RKO (cell line): ENCODE measurements at regions not wholly inside any gene's neighbourhood (a gene's known extent, or its start where the extent isn't known, plus 50 kb on each side); places are given as distances from the start of the nearest gene placed in this dataset.
"Not testable (repeated sequence)": the region's sequence is repeated elsewhere in the genome, so short reads cannot be mapped to it uniquely, and the experiment has no call there.

Experiments used
- DNase-seq: peaks from one replicate; pipeline ENCODE4 v3.0.0-alpha.2; 2016; ENCODE audit warnings: low spot score

- DNase-seq = no peak
Observed at GRCh38 chr3:110946810-110947209, 124.8 kb upstream of the NECTIN3 start.

DNA sequence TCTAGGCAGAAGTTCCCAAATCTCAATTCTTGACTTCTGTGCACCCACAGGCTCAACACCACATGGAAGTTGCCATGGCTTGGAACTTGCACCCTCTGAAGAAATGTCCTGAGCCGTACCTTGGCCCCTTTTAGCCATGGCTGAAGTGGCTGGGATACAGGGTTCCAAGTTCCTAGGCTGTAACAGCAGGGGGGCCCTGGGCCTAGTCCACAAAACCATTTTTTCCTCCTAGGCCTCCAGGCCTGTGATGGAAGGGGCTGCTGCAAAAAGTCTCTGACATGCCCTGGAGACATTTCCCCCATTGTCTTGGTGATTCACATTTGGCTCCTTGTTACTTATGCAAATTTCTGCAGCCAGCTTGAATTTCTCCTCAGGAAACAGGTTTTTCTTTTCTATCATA, 122.4 kb upstream of the NECTIN3 start:
- not testable (repeated sequence) for DNase-seq

DNA sequence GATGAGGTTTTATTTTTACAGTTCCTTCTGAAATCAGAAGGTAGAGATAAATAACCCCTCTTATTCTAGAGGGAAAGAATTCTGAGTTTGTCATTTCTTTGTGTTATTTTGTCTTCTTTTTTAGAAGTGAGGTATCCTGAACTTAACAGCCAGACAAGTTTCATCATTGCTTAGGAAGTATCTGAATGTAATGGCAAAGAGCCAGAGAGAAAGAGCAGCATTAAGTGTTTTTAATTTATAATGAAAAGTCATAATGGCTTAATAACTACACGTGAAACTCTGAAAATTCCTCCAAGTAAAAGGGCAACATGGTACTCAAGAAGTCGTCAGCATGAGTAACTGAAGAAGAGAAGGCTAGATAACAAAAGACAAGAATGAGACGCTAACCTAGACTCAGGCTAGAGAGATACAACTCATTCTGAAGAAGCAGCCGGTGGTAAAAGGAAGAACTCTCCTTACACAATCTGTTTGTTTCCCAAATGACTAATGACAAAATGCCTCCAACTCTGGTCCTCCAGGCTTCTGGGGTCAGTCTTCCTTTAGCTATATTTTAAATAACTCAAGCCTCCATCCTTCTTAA, 116.2 kb upstream of the NECTIN3 start:
- no peak for DNase-seq

DNA sequence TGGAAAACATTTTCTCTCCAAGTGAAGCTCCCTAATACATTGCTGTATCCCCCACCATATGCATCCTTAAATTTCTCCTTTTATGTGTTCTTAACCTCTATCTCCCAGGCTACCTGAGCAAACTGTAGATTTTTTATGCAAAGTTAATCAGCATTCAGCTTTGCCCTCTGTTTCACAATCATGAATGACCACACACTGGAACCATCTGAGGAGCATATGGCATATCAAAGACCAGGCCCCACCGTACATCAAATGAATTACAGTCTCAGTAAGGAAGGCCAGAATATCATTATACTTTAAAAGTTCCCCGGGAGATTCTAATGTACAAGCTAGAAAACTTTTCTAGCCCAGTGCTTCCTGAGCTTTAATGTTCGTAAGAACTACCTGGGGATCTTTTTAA, 115.5 kb upstream of the NECTIN3 start:
- DNase-seq = no peak

- no peak for DNase-seq
Observed at GRCh38 chr3:110957247-110958025, 114.2 kb upstream of the NECTIN3 start.

DNA sequence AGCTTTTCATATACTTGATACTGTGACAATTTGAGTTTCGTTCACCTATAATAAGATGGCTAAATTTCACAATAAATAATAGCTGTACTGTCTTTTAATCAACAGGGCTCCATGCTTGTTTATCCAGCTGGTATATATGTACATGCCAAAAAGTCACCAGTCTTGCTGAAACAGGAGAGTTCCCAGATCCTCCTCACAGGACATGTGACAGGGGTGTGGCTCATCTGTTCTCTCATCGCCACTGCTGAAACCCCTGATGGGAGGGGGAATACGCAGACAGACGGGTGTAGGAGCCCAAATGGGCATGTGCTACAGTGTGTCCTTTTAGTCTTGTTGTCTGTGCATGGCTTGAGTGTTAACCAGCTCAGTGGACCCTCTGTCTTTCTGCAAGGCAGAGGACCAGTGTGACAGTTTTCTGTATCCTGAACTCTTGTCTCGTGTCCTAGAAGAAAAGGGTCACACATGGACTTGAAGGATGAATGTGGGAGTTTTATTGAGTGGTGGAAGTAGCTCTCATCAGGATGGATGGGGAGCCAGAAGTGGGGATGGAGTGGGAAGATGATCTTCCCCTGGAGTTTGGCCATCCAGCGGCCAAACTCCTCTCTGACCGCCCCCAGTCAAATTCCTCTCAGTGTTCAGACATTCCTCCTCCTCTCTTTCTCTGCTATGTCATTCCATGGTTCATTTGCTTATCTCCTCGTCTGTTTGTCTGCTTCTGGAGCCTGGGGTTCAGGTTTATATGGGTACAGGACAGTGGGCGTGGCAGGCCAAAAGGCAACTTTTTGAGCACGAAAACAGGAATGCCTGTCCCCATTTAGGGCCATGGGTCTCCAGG, 113.1 kb upstream of the NECTIN3 start:
- DNase-seq = no peak

DNA sequence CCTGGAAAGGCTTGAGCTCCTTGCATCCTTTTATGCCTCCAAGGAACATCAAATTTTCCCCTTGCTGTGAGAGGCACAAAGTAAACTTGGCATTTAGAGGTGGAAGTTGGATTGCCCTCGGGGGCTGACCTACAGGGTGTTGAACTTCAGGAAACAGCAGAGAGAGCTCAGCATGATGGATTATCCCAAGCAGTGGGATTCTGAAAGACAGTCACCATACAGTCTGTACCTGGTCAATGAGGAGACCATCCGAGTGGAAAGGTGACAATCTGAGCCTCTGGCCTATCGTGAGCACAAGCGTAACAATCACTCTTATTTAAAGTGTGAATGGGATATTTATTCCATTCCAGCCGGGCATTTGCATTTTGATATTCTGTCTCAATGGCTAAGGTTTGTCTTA, 105.6 kb upstream of the NECTIN3 start:
- no peak for DNase-seq

GRCh38 chr3:110966966-110967663, 104.5 kb upstream of the NECTIN3 start:
- no peak for DNase-seq

DNA sequence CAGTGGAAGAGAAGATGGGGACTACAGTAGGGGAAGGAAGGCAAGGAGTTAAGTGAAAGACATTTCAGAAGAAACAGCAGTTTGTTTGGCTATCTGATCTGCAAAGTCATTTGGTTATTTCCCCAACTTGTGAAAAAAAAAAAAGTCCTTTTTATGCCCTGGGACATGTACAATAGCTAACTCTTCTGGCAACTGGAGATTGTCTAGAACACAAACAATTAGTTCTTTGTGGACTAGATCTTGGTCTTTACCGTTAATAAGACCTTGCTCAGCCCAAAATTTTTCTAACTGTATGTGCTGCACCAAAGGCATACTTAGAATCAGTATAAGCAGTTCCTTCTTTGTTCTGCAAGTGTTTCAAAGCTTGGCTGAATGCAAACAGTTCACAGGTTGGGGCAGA, 103.5 kb upstream of the NECTIN3 start:
- DNase-seq = no peak

GRCh38 chr3:110969229-110970211, 102.1 kb upstream of the NECTIN3 start:
- DNase-seq = no peak

DNA sequence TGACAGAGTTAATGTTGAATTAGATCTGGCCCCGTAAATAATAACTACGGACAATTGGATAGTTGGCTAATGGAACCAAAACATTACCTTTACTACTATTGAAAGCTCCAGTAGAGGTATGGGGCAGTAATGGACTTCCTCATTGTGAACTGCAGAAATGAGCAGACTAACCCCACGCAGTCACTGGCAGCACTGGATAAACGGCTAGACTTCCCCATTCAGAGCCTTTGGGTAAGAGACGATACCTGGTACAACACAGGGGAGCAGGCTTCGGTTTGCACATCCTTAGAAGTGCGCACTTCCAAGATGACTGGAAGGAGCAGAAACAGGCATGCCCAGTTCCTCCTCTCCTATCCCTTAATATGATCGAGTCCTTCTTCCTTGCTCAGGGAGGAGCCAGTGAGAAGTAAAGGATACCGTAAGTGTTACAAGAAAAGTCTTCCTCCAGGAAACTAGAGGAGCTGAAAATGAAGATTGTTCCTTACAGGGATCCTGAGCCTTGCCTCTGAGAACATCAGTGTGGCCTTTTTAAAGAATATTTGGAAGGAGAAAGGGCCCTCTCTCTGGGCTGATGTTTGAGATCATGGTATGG, 100.5 kb upstream of the NECTIN3 start:
- no peak for DNase-seq

DNA sequence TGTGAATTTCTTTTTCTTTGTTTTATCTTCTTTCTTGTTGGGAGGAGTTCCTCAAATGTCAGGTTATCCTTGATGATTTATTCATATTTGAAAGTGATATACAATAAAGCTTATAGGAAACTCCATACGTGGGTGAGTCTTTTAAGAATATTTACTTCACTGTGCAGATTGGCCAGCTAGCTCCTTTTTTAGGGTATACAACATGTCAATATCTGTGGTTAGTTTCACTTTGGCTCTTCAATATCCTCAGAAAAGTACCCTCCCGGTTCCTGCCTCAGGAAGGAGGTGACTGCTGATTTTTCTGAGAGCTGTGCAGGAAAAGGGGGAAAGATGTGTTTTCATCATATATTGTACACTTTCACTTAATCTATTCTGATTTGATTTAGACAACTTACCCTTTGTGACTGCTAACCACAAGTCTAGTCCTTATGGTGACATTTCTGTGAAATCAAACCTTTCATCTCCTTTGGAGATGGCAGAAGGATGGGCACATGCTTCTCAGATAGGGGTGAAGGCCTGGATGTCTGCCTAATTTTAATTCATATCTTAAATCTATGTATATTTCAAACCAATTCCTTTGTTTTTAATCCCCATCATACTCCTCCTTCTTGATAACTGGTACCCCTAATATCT, 98.2 kb upstream of the NECTIN3 start:
- no peak for DNase-seq

DNA sequence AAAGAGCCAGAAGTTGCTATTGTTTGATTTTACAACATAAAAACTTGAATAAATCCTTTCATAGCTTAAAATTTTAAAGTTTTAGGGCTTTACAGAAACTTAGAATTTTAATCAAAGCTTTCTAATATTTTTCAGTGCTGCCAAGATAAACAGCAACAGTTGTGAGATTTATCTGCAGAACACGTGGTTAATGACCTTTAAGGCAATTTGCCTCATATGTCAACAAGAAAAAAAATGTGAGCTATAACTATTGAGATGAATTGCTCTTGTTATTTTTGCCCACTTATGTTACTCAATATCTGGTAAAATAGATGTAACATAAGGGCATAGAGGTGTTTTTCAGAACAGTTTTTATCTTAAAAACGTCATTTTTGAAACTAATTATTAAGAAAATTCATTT, 96.7 kb upstream of the NECTIN3 start:
- no peak for DNase-seq

GRCh38 chr3:110984456-110985250, 87.0 kb upstream of the NECTIN3 start:
- no peak for DNase-seq

GRCh38 chr3:110989446-110989845, 82.2 kb upstream of the NECTIN3 start:
- DNase-seq = no peak

GRCh38 chr3:110995461-110996231, 76.0 kb upstream of the NECTIN3 start:
- DNase-seq = peak; percentile 22

DNA sequence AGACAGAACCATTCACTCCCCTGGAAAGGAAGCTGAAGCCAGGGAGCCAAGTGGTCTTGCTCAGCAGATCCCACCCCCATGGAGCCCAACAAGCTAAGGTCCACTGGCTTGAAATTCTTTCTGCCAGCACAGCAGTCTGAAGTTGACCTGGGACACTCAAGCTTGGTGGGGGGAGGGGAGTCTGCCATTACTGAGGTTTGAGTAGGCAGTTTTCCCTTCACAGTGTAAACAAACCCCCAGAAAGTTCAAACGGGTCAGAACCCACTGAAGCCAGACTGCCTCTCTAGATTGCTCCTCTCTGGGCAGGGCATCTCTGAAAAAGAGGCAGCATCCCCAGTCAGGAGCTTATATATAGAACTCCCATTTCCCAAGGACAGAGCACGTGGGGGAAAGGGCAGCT, 72.8 kb upstream of the NECTIN3 start:
- DNase-seq = not testable (repeated sequence)

- DNase-seq = not testable (repeated sequence)
Observed at GRCh38 chr3:111006485-111006884, 65.1 kb upstream of the NECTIN3 start.
